ENCODE measurements at regions not wholly inside any gene's neighbourhood (a gene's known extent, or its start where the extent isn't known, plus 50 kb on each side); places are given as distances from the start of the nearest gene placed in this dataset.

DNA sequence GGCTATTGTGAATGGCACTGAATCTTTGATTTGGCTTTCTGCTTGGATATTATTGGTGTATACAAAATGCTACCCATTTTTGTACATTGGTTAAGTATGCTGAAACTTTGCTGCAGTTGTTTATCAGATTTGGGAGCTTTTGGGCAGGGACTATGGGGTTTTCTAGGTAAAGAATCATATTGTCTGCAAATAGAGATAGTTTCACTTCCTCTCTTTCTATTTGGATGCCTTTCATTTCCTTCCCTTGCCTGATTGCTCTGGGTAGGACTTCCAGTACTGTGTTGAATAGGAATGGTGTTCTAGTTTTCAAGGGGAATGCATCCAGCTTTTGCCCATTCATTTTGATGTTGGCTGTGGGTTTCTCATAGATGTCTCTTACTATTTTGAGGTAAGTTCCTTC, 489.1 kb upstream of the LRATD1 start:
- TF ChIP-seq BRCA1 (CRISPR knock-in tag; IDR thresholded peaks at IDR 0.05) (no peak), NR2C2 (CRISPR knock-in tag; IDR thresholded peaks at IDR 0.05; ENCODE audit: borderline replicate concordance) (no peak), ZNF10 (CRISPR knock-in tag; IDR thresholded peaks at IDR 0.05; ENCODE audit: borderline replicate concordance, low read depth) (no peak), HBP1 (CRISPR knock-in tag; IDR thresholded peaks at IDR 0.05; ENCODE audit: low read depth) (no peak), ETS1 (CRISPR knock-in tag; IDR thresholded peaks at IDR 0.05) (no peak)

Measured in HepG2 (cell line).